ENCODE measurements at regions not wholly inside any gene's neighbourhood (a gene's known extent, or its start where the extent isn't known, plus 50 kb on each side); places are given as distances from the start of the nearest gene placed in this dataset.

GRCh38 chr7:118525020-118525419 is 300.5 kb downstream of the ANKRD7 start:
- no peaks in the 10 kb centered on the region for H3K36me3 Mint-ChIP-seq
- POLR2A ChIA-PET = no interaction called here
- H3K9me3 Mint-ChIP-seq = peaks cover 0 to 23% (median 2%) of the 10 kb centered on the region in 5 donors
- Histone ChIP-seq H3K9me3 (ENCODE audit: low read length) (no peaks in the 10 kb centered on the region), H3K36me3 (ENCODE audit: insufficient read depth, low read length) (no peaks in the 10 kb centered on the region), H3K4me1 (ENCODE audit: insufficient read depth, low read length) (no peaks in the 10 kb centered on the region), H3K4me3 (ENCODE audit: low read length) (no peak overlapping the region), H3K27ac (ENCODE audit: low read depth, low read length) (no peak overlapping the region), H3K27me3 (ENCODE audit: insufficient read depth, low read length, poor library complexity, severe bottlenecking) (no peaks in the 10 kb centered on the region)
- no peaks in the 10 kb centered on the region for H3K27me3 Mint-ChIP-seq
- CTCF ChIA-PET = no interaction called here
- H3K4me1 Mint-ChIP-seq = no peaks in the 10 kb centered on the region
- H3K27ac Mint-ChIP-seq = no peak overlapping the region
- DNase-seq = no peak
- H3K4me3 Mint-ChIP-seq = no peak overlapping the region

GRCh38 chr7:118531566-118531965 is 307.1 kb downstream of the ANKRD7 start:
- no peak for DNase-seq
- no peaks in the 10 kb centered on the region for H3K4me1 Mint-ChIP-seq
- ChIA-PET CTCF (interaction anchor here (1.2 kb wide), 1 partner anchor 9 kb away, joined by 3 read pairs; no protein-coding TSS in a partner anchor), POLR2A (no interaction called here)
- Histone ChIP-seq H3K27ac (ENCODE audit: low read depth, low read length) (no peak overlapping the region), H3K4me3 (ENCODE audit: low read length) (no peak overlapping the region), H3K4me1 (ENCODE audit: insufficient read depth, low read length) (no peaks in the 10 kb centered on the region), H3K36me3 (ENCODE audit: insufficient read depth, low read length) (no peaks in the 10 kb centered on the region), H3K9me3 (ENCODE audit: low read length) (no peaks in the 10 kb centered on the region), H3K27me3 (ENCODE audit: insufficient read depth, low read length, poor library complexity, severe bottlenecking) (no peaks in the 10 kb centered on the region)
- H3K27ac Mint-ChIP-seq = no peak overlapping the region
- no peaks in the 10 kb centered on the region for H3K27me3 Mint-ChIP-seq
- no peak overlapping the region for H3K4me3 Mint-ChIP-seq
- peaks cover 0 to 23% (median 1%) of the 10 kb centered on the region in 5 donors for H3K9me3 Mint-ChIP-seq
- no peaks in the 10 kb centered on the region for H3K36me3 Mint-ChIP-seq

GRCh38 chr7:118559207-118559606 is 334.7 kb downstream of the ANKRD7 start:
- Mint-ChIP-seq H3K4me3 (no peak overlapping the region), H3K36me3 (no peaks in the 10 kb centered on the region), H3K27me3 (no peaks in the 10 kb centered on the region), H3K27ac (no peak overlapping the region), H3K9me3 (peaks cover 1 to 44% (median 7%) of the 10 kb centered on the region in 5 donors), H3K4me1 (no peaks in the 10 kb centered on the region)
- Histone ChIP-seq H3K36me3 (ENCODE audit: insufficient read depth, low read length) (no peaks in the 10 kb centered on the region), H3K4me1 (ENCODE audit: insufficient read depth, low read length) (no peaks in the 10 kb centered on the region), H3K27ac (ENCODE audit: low read depth, low read length) (no peak overlapping the region), H3K4me3 (ENCODE audit: low read length) (no peak overlapping the region), H3K9me3 (ENCODE audit: low read length) (no peaks in the 10 kb centered on the region), H3K27me3 (ENCODE audit: insufficient read depth, low read length, poor library complexity, severe bottlenecking) (no peaks in the 10 kb centered on the region)
- ChIA-PET CTCF (no interaction called here), POLR2A (no interaction called here)
- DNase-seq = no peak

- Mint-ChIP-seq H3K27me3 (no peaks in the 10 kb centered on the region), H3K4me1 (no peaks in the 10 kb centered on the region), H3K27ac (no peak overlapping the region), H3K9me3 (peaks cover 1 to 43% (median 4%) of the 10 kb centered on the region in 5 donors), H3K36me3 (no peaks in the 10 kb centered on the region), H3K4me3 (no peak overlapping the region)
- H3K27me3 ChIP-seq (ENCODE audit: insufficient read depth, low read length, poor library complexity, severe bottlenecking) = no peaks in the 10 kb centered on the region
- H3K27ac ChIP-seq (ENCODE audit: low read depth, low read length) = no peak overlapping the region
- H3K4me3 ChIP-seq (ENCODE audit: low read length) = no peak overlapping the region
- no peak for DNase-seq
- H3K9me3 ChIP-seq (ENCODE audit: low read length) = no peaks in the 10 kb centered on the region
- no peaks in the 10 kb centered on the region for H3K36me3 ChIP-seq (ENCODE audit: insufficient read depth, low read length)
- ChIA-PET CTCF (no interaction called here), POLR2A (no interaction called here)
- no peaks in the 10 kb centered on the region for H3K4me1 ChIP-seq (ENCODE audit: insufficient read depth, low read length)
These were observed 338.8 kb downstream of the ANKRD7 start for GRCh38 chr7:118563311-118563710.

- Mint-ChIP-seq H3K27ac (no peak overlapping the region), H3K36me3 (no peaks in the 10 kb centered on the region)
- POLR2A ChIA-PET = no interaction called here
These were observed 348.1 kb downstream of the ANKRD7 start for GRCh38 chr7:118572604-118573003.

GRCh38 chr7:118573085-118573484 is 348.6 kb downstream of the ANKRD7 start:
- Mint-ChIP-seq H3K4me3 (no peak overlapping the region), H3K36me3 (no peaks in the 10 kb centered on the region), H3K27ac (no peak overlapping the region), H3K27me3 (no peaks in the 10 kb centered on the region), H3K9me3 (peaks cover 0 to 5% (median 2%) of the 10 kb centered on the region in 5 donors), H3K4me1 (no peaks in the 10 kb centered on the region)
- H3K4me3 ChIP-seq (ENCODE audit: low read length) = no peak overlapping the region
- no peak for DNase-seq
- no peaks in the 10 kb centered on the region for H3K4me1 ChIP-seq (ENCODE audit: insufficient read depth, low read length)
- no peaks in the 10 kb centered on the region for H3K36me3 ChIP-seq (ENCODE audit: insufficient read depth, low read length)
- ChIA-PET CTCF (no interaction called here), POLR2A (no interaction called here)
- no peak overlapping the region for H3K27ac ChIP-seq (ENCODE audit: low read depth, low read length)
- no peaks in the 10 kb centered on the region for H3K27me3 ChIP-seq (ENCODE audit: insufficient read depth, low read length, poor library complexity, severe bottlenecking)
- H3K9me3 ChIP-seq (ENCODE audit: low read length) = no peaks in the 10 kb centered on the region

More at GRCh38 chr7:118572604-118573003, 348.1 kb downstream of the ANKRD7 start:
- no peaks in the 10 kb centered on the region for H3K36me3 ChIP-seq (ENCODE audit: insufficient read depth, low read length)
- H3K27me3 ChIP-seq (ENCODE audit: insufficient read depth, low read length, poor library complexity, severe bottlenecking) = no peaks in the 10 kb centered on the region
- no peaks in the 10 kb centered on the region for H3K4me1 ChIP-seq (ENCODE audit: insufficient read depth, low read length)
- H3K9me3 ChIP-seq (ENCODE audit: low read length) = no peaks in the 10 kb centered on the region
- H3K27ac ChIP-seq (ENCODE audit: low read depth, low read length) = no peak overlapping the region
- Mint-ChIP-seq H3K4me1 (no peaks in the 10 kb centered on the region), H3K4me3 (no peak overlapping the region), H3K9me3 (peaks cover 0 to 6% (median 2%) of the 10 kb centered on the region in 5 donors), H3K27me3 (no peaks in the 10 kb centered on the region)
- H3K4me3 ChIP-seq (ENCODE audit: low read length) = no peak overlapping the region
- CTCF ChIA-PET = no interaction called here
- DNase-seq = no peak

GRCh38 chr7:118575393-118575948 is 351.0 kb downstream of the ANKRD7 start:
- no peaks in the 10 kb centered on the region for H3K27me3 ChIP-seq (ENCODE audit: insufficient read depth, low read length, poor library complexity, severe bottlenecking)
- Mint-ChIP-seq H3K27me3 (no peaks in the 10 kb centered on the region), H3K4me1 (no peaks in the 10 kb centered on the region), H3K4me3 (no peak overlapping the region), H3K36me3 (no peaks in the 10 kb centered on the region), H3K9me3 (peaks cover 0 to 5% (median 0%) of the 10 kb centered on the region in 5 donors), H3K27ac (no peak overlapping the region)
- no peaks in the 10 kb centered on the region for H3K36me3 ChIP-seq (ENCODE audit: insufficient read depth, low read length)
- no peaks in the 10 kb centered on the region for H3K4me1 ChIP-seq (ENCODE audit: insufficient read depth, low read length)
- CTCF ChIA-PET = no interaction called here
- H3K9me3 ChIP-seq (ENCODE audit: low read length) = no peaks in the 10 kb centered on the region
- no peak overlapping the region for H3K4me3 ChIP-seq (ENCODE audit: low read length)
- H3K27ac ChIP-seq (ENCODE audit: low read depth, low read length) = no peak overlapping the region
- no peak for DNase-seq
- POLR2A ChIA-PET = no interaction called here

GRCh38 chr7:118580743-118581382 is 356.4 kb downstream of the ANKRD7 start:
- Histone ChIP-seq H3K36me3 (ENCODE audit: insufficient read depth, low read length) (no peaks in the 10 kb centered on the region), H3K4me1 (ENCODE audit: insufficient read depth, low read length) (no peaks in the 10 kb centered on the region), H3K9me3 (ENCODE audit: low read length) (no peaks in the 10 kb centered on the region), H3K27me3 (ENCODE audit: insufficient read depth, low read length, poor library complexity, severe bottlenecking) (no peaks in the 10 kb centered on the region), H3K27ac (ENCODE audit: low read depth, low read length) (no peak overlapping the region), H3K4me3 (ENCODE audit: low read length) (no peak overlapping the region)
- POLR2A ChIA-PET = no interaction called here
- Mint-ChIP-seq H3K36me3 (no peaks in the 10 kb centered on the region), H3K9me3 (peaks cover 0 to 10% (median 2%) of the 10 kb centered on the region in 5 donors), H3K4me3 (no peak overlapping the region), H3K27me3 (no peaks in the 10 kb centered on the region), H3K27ac (no peak overlapping the region), H3K4me1 (no peaks in the 10 kb centered on the region)
- CTCF ChIA-PET = no interaction called here
- no peak for DNase-seq

Measured in CD8-positive, alpha-beta memory T cell (primary cell).